Dendritic cell treated with granulocyte-macrophage colony-stimulating factor and Interleukin-4, amounts not matched to agents 40 ng/mL and 50 ng/mL, for 4 days (primary cell): ENCODE measurements at regions not wholly inside any gene's neighbourhood (a gene's known extent, or its start where the extent isn't known, plus 50 kb on each side); places are given as distances from the start of the nearest gene placed in this dataset.
"Not testable (repeated sequence)": the region's sequence is repeated elsewhere in the genome, so short reads cannot be mapped to it uniquely, and the experiment has no call there.

ENCODE experiments used
- H3K27ac Mint-ChIP-seq: one replicate; pipeline ENCODE4 v1.8.0; 2022; ENCODE audit warnings: mild to moderate bottlenecking, mixed read lengths
- H3K27me3 Mint-ChIP-seq: one replicate; pipeline ENCODE4 v1.8.0; 2022; ENCODE audit warnings: mild to moderate bottlenecking, mixed read lengths
- H3K36me3 Mint-ChIP-seq: one replicate; pipeline ENCODE4 v1.8.0; 2022; ENCODE audit warnings: low read depth, mixed read lengths
- H3K4me1 Mint-ChIP-seq: one replicate; pipeline ENCODE4 v1.8.0; 2022; ENCODE audit warnings: low read depth, mixed read lengths
- H3K4me3 Mint-ChIP-seq: one replicate; pipeline ENCODE4 v1.8.0; 2022; ENCODE audit warnings: mild to moderate bottlenecking, moderate library complexity, mixed read lengths
- H3K9me3 Mint-ChIP-seq: one replicate; pipeline ENCODE4 v1.8.0; 2022; ENCODE audit warnings: mixed read lengths
- intact Hi-C: fragments of 100-400 bp; cut with micrococcal nuclease; formaldehyde crosslinking; loops from one replicate; pipeline ENCODE4 v1.15.0; 2022

- Mint-ChIP-seq H3K4me3 (no peak overlapping the region), H3K4me1 (no peaks in the 10 kb centered on the region), H3K27me3 (peaks cover 6% of the 10 kb centered on the region), H3K36me3 (no peaks in the 10 kb centered on the region), H3K9me3 (no peaks in the 10 kb centered on the region), H3K27ac (no peak overlapping the region)
- intact Hi-C loops = no loop called here
Measured at GRCh38 chr20:51172558-51173428, 149.9 kb upstream of the KCNG1 start.

GRCh38 chr20:51171141-51171540 is 148.2 kb upstream of the KCNG1 start:
- intact Hi-C loops = no loop called here
- Mint-ChIP-seq H3K4me1 (no peaks in the 10 kb centered on the region), H3K27me3 (peaks cover 6% of the 10 kb centered on the region), H3K27ac (no peak overlapping the region), H3K9me3 (no peaks in the 10 kb centered on the region), H3K36me3 (no peaks in the 10 kb centered on the region), H3K4me3 (no peak overlapping the region)

GRCh38 chr20:51169813-51170212 is 146.9 kb upstream of the KCNG1 start:
- Mint-ChIP-seq H3K4me1 (no peaks in the 10 kb centered on the region), H3K27ac (no peak overlapping the region), H3K36me3 (no peaks in the 10 kb centered on the region), H3K9me3 (no peaks in the 10 kb centered on the region), H3K27me3 (peaks cover 4% of the 10 kb centered on the region), H3K4me3 (no peak overlapping the region)
- intact Hi-C loops = no loop called here

- H3K27ac Mint-ChIP-seq, H3K4me1 Mint-ChIP-seq, intact Hi-C loops, H3K9me3 Mint-ChIP-seq, H3K36me3 Mint-ChIP-seq, H3K27me3 Mint-ChIP-seq, H3K4me3 Mint-ChIP-seq: not testable (repeated sequence)
Measured at GRCh38 chr20:51167911-51168310, 145.0 kb upstream of the KCNG1 start.

GRCh38 chr20:51166489-51166888 is 143.6 kb upstream of the KCNG1 start:
- Mint-ChIP-seq H3K27ac (no peak overlapping the region), H3K4me3 (no peak overlapping the region), H3K27me3 (peaks cover 6% of the 10 kb centered on the region), H3K4me1 (no peaks in the 10 kb centered on the region), H3K36me3 (no peaks in the 10 kb centered on the region), H3K9me3 (no peaks in the 10 kb centered on the region)
- intact Hi-C loops = no loop called here

GRCh38 chr20:51165131-51165530 is 142.2 kb upstream of the KCNG1 start:
- H3K27ac Mint-ChIP-seq = no peak overlapping the region
- H3K9me3 Mint-ChIP-seq = no peaks in the 10 kb centered on the region
- H3K36me3 Mint-ChIP-seq = no peaks in the 10 kb centered on the region
- no peak overlapping the region for H3K4me3 Mint-ChIP-seq
- no peaks in the 10 kb centered on the region for H3K4me1 Mint-ChIP-seq
- peaks cover 4% of the 10 kb centered on the region for H3K27me3 Mint-ChIP-seq
- intact Hi-C loops = no loop called here

- Mint-ChIP-seq H3K27me3 (peaks cover 7% of the 10 kb centered on the region), H3K9me3 (no peaks in the 10 kb centered on the region), H3K4me1 (no peaks in the 10 kb centered on the region), H3K36me3 (no peaks in the 10 kb centered on the region), H3K27ac (no peak overlapping the region), H3K4me3 (no peak overlapping the region)
- intact Hi-C loops = no loop called here
Measured at GRCh38 chr20:51164731-51165130, 141.8 kb upstream of the KCNG1 start.

GRCh38 chr20:51163996-51164600 is 141.2 kb upstream of the KCNG1 start:
- Mint-ChIP-seq H3K36me3 (no peaks in the 10 kb centered on the region), H3K27me3 (peaks cover 7% of the 10 kb centered on the region), H3K27ac (no peak overlapping the region), H3K9me3 (no peaks in the 10 kb centered on the region), H3K4me1 (no peaks in the 10 kb centered on the region), H3K4me3 (no peak overlapping the region)
- intact Hi-C loops = no loop called here

GRCh38 chr20:51162015-51162414 is 139.1 kb upstream of the KCNG1 start:
- Mint-ChIP-seq H3K36me3 (no peaks in the 10 kb centered on the region), H3K4me1 (no peaks in the 10 kb centered on the region), H3K9me3 (no peaks in the 10 kb centered on the region), H3K27ac (no peak overlapping the region), H3K4me3 (no peak overlapping the region), H3K27me3 (peaks cover 6% of the 10 kb centered on the region)
- intact Hi-C loops = no loop called here

- H3K9me3 Mint-ChIP-seq = no peaks in the 10 kb centered on the region
- no peaks in the 10 kb centered on the region for H3K4me1 Mint-ChIP-seq
- intact Hi-C loops = no loop called here
- H3K36me3 Mint-ChIP-seq = no peaks in the 10 kb centered on the region
- H3K27me3 Mint-ChIP-seq = peaks cover 14% of the 10 kb centered on the region
- H3K27ac Mint-ChIP-seq = no peak overlapping the region
- H3K4me3 Mint-ChIP-seq = no peak overlapping the region
Measured at GRCh38 chr20:51160821-51161220, 137.9 kb upstream of the KCNG1 start.

GRCh38 chr20:51159981-51160380 is 137.1 kb upstream of the KCNG1 start:
- Mint-ChIP-seq H3K9me3 (no peaks in the 10 kb centered on the region), H3K4me1 (no peaks in the 10 kb centered on the region), H3K4me3 (no peak overlapping the region), H3K27me3 (peaks cover 20% of the 10 kb centered on the region), H3K27ac (no peak overlapping the region), H3K36me3 (no peaks in the 10 kb centered on the region)
- intact Hi-C loops = no loop called here

GRCh38 chr20:51159303-51159702 is 136.4 kb upstream of the KCNG1 start:
- no peaks in the 10 kb centered on the region for H3K36me3 Mint-ChIP-seq
- intact Hi-C loops = no loop called here
- H3K27me3 Mint-ChIP-seq = peaks cover 21% of the 10 kb centered on the region
- no peak overlapping the region for H3K27ac Mint-ChIP-seq
- no peaks in the 10 kb centered on the region for H3K9me3 Mint-ChIP-seq
- H3K4me1 Mint-ChIP-seq = no peaks in the 10 kb centered on the region
- H3K4me3 Mint-ChIP-seq = no peak overlapping the region

GRCh38 chr20:51158226-51158625 is 135.3 kb upstream of the KCNG1 start:
- no peaks in the 10 kb centered on the region for H3K4me1 Mint-ChIP-seq
- intact Hi-C loops = no loop called here
- no peak overlapping the region for H3K4me3 Mint-ChIP-seq
- H3K27ac Mint-ChIP-seq = no peak overlapping the region
- peaks cover 23% of the 10 kb centered on the region for H3K27me3 Mint-ChIP-seq
- no peaks in the 10 kb centered on the region for H3K9me3 Mint-ChIP-seq
- no peaks in the 10 kb centered on the region for H3K36me3 Mint-ChIP-seq

- Mint-ChIP-seq H3K36me3 (no peaks in the 10 kb centered on the region), H3K27ac (no peak overlapping the region), H3K27me3 (peaks cover 23% of the 10 kb centered on the region), H3K9me3 (no peaks in the 10 kb centered on the region), H3K4me3 (no peak overlapping the region), H3K4me1 (no peaks in the 10 kb centered on the region)
- intact Hi-C loops = no loop called here
Measured at GRCh38 chr20:51156041-51156982, 133.4 kb upstream of the KCNG1 start.
